ENCODE measurements at regions not wholly inside any gene's neighbourhood (a gene's known extent, or its start where the extent isn't known, plus 50 kb on each side); places are given as distances from the start of the nearest gene placed in this dataset.
"Not testable (repeated sequence)": the region's sequence is repeated elsewhere in the genome, so short reads cannot be mapped to it uniquely, and the experiment has no call there.

GRCh38 chr15:84390324-84390723, 154.8 kb downstream of the GOLGA6L4 start:
- TF ChIP-seq CTCF, POLR2AphosphoS5 (IDR thresholded peaks at IDR 0.05): not testable (repeated sequence)
